GM21576 (cell line): ENCODE measurements at regions not wholly inside any gene's neighbourhood (a gene's known extent, or its start where the extent isn't known, plus 50 kb on each side); places are given as distances from the start of the nearest gene placed in this dataset.
"Not testable (repeated sequence)": the region's sequence is repeated elsewhere in the genome, so short reads cannot be mapped to it uniquely, and the experiment has no call there.

Experiments
- ATAC-seq: cut with Tn5 transposase; IDR thresholded peaks from one replicate; pipeline ENCODE4 v1.9.1; 2021; ENCODE audit warnings: mild to moderate bottlenecking, moderate library complexity; ENCODE audit not compliant: unreplicated experiment

DNA sequence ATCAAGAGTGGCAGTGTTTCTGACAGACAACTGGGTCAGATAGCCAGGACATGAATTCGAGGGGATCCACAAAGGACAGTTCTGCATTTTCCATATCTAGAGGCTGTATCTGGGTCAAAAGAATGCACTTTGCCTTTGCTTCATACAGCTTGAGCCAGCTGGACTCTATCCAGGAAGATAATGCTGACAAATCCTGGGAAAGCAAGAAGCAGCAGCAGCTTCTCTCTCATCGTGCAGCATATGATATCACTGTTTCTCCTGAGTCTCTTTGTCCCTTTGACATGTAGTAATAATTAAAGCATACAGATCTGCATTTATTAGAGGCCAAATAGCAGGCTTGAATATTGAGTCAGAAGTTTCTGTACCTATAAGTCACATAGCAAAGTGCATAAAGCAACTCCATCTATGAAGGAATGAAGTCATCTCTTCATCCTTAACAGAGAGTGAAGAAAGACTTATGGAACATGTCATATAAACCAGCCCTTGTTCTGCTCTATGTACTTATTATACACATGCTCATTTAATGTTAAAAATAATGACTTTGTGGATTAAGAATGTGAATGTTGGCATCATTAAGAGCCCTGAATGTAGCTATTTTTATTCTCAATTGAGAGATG lies 236.8 kb upstream of the GBE1 start:
- ATAC-seq: no peak

GRCh38 chr3:81997390-81997789 lies 235.9 kb upstream of the GBE1 start:
- ATAC-seq: no peak

GRCh38 chr3:81995329-81995728 lies 233.9 kb upstream of the GBE1 start:
- no peak for ATAC-seq

GRCh38 chr3:81989758-81990157 lies 228.3 kb upstream of the GBE1 start:
- ATAC-seq: no peak

DNA sequence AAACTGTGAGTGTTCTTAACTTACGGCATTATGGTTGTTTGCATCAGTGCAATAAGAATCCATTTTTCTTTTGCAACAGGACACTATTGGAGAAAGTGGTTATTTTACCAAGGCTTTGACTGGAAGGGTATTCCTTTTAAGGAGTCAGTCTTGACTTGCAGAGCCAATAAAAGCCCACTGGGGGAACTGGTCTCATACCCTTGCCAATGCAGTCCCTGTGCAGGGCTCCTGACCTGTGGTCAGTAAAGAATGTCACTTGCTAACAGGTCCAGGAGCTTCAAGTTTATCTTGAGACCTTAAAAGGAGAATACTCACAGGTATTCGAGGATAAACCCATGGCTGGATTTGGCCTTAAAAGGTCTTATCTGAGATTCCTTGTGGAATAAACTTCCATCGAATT lies 227.8 kb upstream of the GBE1 start:
- no peak for ATAC-seq

- ATAC-seq: not testable (repeated sequence)
These were observed 226.0 kb upstream of the GBE1 start for GRCh38 chr3:81987412-81987811.

DNA sequence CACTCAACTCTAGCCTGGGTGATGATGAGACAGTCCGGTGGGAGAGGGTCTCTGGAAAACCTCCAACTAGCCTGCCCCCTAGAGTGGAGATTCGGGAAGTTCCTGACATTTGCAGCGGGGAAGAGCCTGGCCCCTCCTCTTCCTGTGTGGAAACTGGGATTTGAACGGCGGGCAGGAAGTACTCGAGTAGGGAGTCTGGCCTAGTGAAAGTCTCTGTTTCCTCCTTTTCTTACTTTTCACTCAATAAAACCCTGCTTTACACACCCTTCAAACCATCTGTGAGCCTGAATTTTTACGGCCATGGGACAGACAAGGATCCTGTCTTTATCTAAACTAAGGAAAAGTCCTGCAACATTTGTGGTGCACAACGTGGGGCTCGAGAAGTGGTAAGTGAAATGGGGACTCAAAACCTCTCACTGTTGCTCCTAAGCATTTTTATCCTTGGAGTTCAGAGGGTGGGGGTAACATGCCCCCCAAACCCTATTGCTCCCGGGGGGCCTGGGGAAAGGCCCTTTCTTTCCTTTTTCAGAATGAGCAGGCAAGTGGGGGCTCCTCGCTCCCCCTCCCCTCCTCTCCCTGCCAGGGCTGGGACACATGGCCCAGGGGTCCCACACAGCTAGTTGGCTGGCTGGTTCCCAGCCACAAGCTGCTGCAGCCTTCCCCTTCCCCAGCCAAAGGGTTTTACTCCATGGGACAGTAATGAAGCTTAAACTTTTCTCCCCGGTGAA lies 224.7 kb upstream of the GBE1 start:
- ATAC-seq: no peak

- ATAC-seq: no peak
These were observed 221.9 kb upstream of the GBE1 start for GRCh38 chr3:81983382-81983781.

DNA sequence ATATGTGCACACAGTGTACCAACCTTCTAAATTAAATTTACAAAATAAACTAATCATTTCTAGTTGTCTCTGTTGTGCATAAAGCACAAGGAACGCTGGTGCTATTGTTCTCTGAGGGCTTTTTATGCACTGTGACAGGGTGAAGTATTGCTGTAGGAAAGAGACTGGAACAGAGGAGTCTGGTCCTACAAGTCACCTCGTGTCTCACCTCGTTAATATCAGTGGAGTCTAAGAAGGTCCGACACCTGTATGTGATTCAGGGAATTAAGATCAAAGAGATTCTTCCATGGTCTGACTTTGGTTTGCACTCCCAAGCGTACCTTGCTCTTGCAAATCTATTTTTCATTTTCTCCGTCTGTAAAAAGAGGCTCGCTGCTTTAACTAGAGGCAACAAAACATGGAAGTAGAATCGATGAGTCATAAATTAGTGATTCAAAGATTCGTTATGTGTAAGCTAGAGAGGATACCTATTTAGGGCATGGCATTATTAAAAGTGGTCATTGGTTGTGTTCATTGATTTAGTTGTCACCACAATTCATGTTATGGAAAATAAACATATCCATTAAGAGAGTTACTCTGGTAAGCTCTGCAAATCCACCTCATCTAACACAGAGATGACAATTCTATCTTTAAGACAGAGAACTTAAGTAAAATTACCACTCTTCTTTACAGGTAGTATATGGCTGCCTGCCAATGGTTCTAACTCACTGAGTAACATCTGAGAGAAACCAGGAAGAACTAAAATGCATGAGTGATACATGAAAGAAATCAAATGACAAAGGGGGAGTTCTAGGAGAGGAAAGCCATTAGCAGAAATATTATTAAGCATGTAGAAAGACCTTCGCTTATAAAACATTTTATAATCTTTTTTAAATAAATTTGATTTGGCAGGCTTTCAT lies 219.4 kb upstream of the GBE1 start:
- no peak for ATAC-seq

- no peak for ATAC-seq
These were observed 213.3 kb upstream of the GBE1 start for GRCh38 chr3:81974751-81975150.

DNA sequence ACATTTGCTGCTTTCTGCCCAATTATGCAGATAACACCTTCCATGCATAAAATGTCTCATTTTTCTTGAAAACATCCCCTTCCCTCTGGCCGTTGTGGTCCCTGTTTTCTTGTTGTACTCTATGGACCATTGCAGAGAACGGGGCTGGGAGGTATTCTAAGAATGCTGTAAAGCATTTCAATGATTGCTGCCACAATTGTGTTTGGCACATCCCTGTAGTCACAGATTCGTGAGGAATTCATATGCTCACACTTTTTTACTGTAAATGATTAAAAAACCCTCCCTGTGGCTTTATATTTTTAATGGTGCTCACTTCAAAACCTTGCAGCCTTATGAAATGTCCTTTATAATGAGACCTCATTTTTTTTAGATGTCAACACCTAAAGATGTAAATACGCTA lies 207.2 kb upstream of the GBE1 start:
- ATAC-seq: no peak

DNA sequence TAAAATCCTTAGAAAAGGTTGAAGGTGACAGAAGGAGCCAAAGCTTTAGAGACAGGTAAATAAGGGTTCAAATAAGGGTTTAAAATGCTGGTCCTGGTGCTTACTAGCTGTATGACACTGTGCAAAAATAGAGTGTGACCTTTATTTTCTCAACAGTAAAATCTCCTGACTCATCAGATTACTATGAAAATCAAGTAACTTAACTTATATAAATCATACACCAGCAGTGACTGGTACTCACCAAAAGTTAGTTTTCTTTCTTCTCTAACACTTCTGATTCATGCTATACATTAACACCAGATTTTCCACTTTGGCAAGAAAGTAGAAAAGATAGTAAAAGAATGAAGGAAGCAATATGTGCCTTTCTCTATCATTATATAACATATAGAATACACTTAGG lies 205.9 kb upstream of the GBE1 start:
- ATAC-seq: no peak

- ATAC-seq: no peak
These were observed 204.3 kb upstream of the GBE1 start for GRCh38 chr3:81965696-81966095.

- no peak for ATAC-seq
These were observed 201.0 kb upstream of the GBE1 start for GRCh38 chr3:81962396-81962795.

- ATAC-seq: no peak
These were observed 197.7 kb upstream of the GBE1 start for GRCh38 chr3:81958972-81959640.

DNA sequence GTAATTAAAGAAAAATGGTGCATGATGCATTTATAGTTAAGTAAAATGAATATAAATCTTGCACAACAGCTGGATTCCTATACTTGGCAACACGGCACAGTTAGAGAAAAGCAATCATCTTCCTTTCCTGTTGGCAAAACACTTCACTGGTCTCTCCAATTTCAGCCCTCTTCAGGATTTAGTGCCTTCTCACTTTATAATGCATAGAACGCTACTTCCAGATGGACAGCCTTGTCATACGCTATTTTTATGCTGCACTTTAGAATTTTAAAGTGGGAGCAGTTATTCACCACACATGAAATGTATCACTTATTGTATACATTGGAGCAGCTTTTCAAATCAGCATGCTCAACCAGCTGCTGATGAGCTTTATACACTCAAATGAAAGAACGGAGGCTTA lies 194.4 kb upstream of the GBE1 start:
- no peak for ATAC-seq

DNA sequence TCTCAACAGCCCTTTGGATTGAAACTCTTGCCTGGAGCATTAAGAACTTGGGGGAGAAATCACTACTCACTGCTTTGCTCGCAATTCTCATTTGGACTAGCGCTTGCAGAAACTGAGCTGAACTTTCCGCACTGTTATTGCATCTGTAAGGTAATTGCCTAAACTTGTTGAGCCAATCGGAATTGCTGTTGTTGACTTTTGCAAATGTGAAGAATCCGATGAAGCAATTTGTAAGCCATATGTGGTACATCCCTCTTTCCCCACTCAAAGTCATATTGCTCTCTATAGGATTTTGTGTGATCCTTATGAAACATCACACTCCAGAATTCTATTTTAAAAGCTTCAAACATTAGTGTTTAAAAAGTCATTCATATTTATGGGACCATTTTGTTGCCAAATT lies 191.7 kb upstream of the GBE1 start:
- ATAC-seq: no peak

DNA sequence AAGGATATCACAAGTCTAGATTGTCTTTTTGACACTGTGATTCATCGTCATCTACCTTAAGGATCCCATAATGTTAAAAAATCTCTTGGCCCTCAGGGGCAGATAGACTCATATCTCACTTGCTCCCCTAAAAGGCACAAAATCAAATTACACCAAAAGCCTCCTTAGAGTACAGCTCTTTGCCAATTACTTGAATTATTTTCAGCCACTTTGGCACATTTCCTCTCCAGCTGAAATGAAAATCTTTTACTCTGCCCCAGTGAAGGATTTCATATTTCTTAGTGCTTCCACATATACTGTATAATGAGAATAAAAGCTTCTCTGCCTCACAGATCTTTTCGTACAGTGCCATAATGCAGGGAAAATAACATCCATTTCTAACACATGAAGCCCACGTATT lies 190.7 kb upstream of the GBE1 start:
- no peak for ATAC-seq

DNA sequence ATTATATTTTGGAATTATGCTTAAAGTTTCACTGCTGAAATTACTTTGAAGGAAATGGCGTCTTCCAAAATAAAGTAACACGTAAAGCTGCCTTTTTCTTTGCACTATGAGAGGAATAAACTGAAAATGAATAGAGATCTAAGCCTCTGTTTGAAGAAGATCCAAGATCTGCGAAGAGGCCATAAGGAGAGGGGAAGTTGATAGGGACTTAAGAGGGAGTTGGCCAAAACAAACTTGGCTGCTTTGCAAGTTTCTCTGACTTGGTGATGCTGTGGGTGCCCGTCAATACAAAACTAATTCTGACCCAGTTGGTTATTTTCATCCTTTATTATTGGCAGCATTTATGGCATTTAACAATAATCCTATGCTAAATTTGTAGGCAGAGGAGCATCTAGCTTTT lies 190.2 kb upstream of the GBE1 start:
- no peak for ATAC-seq

- no peak for ATAC-seq
These were observed 189.7 kb upstream of the GBE1 start for GRCh38 chr3:81951106-81951505.

GRCh38 chr3:81947359-81947758 lies 185.9 kb upstream of the GBE1 start:
- no peak for ATAC-seq
